GM12865 (cell line): ENCODE measurements at regions not wholly inside any gene's neighbourhood (a gene's known extent, or its start where the extent isn't known, plus 50 kb on each side); places are given as distances from the start of the nearest gene placed in this dataset.

Source experiments
- DNase-seq: peaks from one replicate; pipeline ENCODE4 v3.0.0; 2010; ENCODE audit warnings: low read depth
- H3K4me3 ChIP-seq: 2 replicates; pipeline ENCODE4 v1.5.1; 2011; ENCODE audit warnings: mild to moderate bottlenecking, low read depth, low read length, control low read depth
- TF ChIP-seq, protein P1 (sequence below): IDR thresholded peaks from 2 replicates; pipeline ENCODE4 v1.5.1; 2011; ENCODE audit warnings: low read length, control low read depth, low read depth, inconsistent platforms; ENCODE audit not compliant: insufficient read depth; ENCODE audit errors: missing control alignments

DNA sequence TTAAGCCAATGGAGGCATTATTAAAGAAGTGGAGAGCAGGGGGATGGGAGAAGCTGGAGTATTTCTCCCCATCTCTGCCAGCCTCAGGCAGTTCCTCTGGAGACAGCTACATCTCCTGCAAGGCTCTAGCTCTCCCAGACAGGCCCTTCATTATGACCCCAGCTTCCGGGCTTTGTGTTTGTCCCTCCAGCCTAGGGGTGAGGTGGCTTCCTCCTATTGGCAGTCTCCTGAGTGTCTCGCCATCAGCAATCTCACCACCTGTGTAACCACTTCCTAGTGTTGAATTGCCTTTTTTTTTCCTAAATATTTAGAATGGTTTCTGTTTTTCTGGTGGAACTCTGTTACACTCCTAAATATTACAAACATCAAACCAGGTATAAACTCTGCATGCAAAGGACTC, 122.3 kb downstream of the FAM174B start:
- H3K4me3 ChIP-seq = no peak overlapping the region
- TF ChIP-seq, protein P1, sequence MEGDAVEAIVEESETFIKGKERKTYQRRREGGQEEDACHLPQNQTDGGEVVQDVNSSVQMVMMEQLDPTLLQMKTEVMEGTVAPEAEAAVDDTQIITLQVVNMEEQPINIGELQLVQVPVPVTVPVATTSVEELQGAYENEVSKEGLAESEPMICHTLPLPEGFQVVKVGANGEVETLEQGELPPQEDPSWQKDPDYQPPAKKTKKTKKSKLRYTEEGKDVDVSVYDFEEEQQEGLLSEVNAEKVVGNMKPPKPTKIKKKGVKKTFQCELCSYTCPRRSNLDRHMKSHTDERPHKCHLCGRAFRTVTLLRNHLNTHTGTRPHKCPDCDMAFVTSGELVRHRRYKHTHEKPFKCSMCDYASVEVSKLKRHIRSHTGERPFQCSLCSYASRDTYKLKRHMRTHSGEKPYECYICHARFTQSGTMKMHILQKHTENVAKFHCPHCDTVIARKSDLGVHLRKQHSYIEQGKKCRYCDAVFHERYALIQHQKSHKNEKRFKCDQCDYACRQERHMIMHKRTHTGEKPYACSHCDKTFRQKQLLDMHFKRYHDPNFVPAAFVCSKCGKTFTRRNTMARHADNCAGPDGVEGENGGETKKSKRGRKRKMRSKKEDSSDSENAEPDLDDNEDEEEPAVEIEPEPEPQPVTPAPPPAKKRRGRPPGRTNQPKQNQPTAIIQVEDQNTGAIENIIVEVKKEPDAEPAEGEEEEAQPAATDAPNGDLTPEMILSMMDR = no peak
- no peak for DNase-seq

DNA sequence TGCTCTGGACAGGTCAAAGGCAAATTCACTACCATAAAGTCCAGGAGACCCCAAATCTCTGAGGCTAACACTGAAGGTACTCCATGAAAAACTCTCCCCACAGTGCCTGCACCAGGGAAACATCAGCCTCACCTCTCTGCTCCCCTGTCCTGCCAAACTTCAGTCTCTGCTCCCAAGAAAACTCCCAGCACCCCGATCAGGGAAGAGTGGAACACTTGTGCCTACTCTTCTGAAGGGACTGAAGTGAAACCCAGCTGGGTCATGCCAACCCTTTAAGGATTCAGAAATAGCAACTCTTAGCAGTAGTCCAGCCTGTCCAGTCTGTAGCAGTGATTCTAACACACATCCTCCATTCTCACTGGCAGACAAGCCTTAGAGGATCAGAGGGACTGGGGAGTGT, 124.2 kb downstream of the FAM174B start:
- DNase-seq = no peak
- TF ChIP-seq, protein P1 = no peak
- no peak overlapping the region for H3K4me3 ChIP-seq

DNA sequence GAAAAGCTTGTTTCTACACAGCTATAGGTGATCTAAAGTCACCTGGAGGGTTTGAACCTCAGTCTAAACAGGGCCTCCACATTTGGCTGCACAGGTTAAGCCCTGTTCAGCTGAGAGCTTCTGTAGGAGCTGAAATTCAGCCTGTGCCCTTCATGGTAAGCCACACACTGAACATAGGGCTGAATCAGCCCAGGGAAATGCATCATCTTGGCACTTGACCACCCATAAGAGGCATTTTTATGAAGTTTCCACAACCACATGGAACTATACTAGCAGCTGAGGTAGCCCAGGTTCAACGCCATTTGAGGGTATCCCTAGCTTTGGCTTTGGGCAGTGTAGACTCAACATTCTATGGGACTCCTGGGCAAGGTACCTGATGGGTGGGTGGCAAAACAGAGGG, 126.8 kb downstream of the FAM174B start:
- TF ChIP-seq, protein P1 = no peak
- no peak for DNase-seq

DNA sequence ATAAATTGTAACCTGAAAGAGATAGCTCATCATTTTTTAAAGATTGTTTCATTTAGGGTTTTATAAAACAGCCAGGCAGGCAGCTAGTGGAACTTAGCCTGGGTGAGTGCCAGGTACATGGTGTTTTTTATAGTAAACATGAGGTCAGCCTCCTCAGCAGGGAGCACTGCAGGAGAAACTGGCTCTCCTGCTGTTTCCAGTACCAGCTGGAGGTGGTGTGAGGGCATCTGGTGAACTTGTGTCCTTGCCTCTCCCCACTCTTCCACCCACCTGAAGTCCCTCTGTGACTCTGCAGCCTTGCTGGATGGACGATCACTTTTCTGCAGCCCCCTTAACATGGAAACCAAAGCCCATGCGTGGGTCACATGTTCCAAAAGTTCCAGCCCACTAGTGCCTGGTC, 128.4 kb downstream of the FAM174B start:
- TF ChIP-seq, protein P1 = no peak
- no peak for DNase-seq
- no peak overlapping the region for H3K4me3 ChIP-seq

More for the DNA sequence above, 126.8 kb downstream of the FAM174B start:
- no peak overlapping the region for H3K4me3 ChIP-seq

DNA sequence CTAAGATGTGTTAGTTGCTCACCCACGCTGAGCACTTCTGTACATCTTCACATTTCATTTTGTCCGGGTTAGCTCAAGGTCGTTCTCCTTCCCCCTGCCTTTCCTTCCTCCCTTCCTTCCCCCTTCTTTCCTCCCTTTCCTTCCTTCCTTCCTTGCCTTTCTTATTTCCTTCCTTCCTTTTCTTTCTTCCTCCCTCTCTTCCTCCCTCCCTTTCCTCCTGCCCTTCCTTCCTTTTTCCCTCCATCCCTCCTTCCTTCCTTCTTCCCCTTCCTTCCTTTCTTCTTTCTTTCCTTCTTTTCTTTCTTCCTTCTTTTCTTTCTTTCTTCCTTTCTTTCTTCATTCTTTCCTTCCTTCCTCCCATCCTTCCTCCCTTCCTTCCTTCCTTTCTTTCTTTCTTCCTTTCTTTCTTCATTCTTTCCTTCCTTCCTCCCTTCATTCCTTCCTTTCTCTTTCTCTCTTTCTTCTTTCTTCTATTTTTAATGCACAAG, 129.8 kb downstream of the FAM174B start:
- TF ChIP-seq, protein P1 = no peak
- no peak for DNase-seq
- H3K4me3 ChIP-seq = no peak overlapping the region

DNA sequence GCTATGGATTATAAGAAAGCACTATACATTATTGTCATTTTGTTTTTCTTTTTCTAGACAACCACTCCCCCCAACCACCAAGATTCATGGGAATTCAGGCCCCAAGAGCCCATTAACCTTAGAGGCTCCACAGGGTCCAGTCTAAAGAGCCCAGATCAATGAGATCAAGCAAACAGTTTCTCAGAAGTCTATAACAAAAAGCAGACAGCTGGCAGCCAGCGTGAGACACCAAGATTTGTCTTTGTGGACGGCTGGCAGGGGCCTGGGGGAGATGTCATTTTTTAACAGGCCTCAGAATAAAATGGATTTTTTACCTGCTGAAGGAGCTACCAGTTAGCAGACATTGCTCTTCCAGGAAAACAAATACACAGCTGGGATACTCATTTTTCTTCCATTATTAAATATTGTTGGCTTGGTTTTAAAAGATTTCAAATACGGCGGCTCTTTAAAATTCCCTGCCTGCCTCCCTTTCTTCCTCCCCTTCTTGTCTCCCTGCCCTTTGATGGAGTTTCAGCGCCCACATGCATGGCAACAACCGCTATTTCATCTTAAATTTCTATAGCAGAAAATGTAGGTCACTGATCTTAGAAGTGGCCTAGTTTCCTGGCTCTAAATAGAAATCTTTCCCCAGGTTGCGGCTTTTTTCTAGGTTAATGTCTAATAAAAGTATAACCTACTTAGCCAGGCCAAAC, 130.6 kb downstream of the FAM174B start:
- H3K4me3 ChIP-seq = no peak overlapping the region
- no peak for DNase-seq
- TF ChIP-seq, protein P1 = no peak

DNA sequence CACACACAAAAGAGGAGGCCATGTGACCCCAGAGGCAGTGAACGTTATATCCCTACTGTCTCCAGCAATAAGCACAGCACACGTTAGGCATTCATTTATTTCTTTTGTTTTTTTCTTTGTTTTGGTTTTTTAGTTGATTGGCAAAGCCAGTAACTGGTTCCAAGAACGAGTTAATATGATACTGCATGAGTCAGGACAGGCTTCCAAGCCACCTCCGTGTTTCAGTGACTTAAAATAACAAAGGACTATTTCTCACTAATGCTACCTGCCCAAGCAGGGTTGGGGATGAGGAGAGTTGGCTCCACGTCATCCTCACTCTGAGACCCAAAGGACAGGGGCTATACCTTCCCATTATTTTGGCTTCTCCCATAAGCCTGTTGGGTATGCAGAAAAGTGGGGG, 130.5 kb downstream of the ST8SIA2 start:
- no peak for DNase-seq
- TF ChIP-seq, protein P1 = no peak

More for the DNA sequence above, 130.5 kb downstream of the ST8SIA2 start:
- H3K4me3 ChIP-seq = no peak overlapping the region
